IMR-90 (cell line): ENCODE measurements at regions not wholly inside any gene's neighbourhood (a gene's known extent, or its start where the extent isn't known, plus 50 kb on each side); places are given as distances from the start of the nearest gene placed in this dataset.
A peak's percentile ranks its signal among the peaks of the same experiment; 100 is the strongest.

Source experiments
- ATAC-seq: fragments of 200-7000 bp; cut with Tn5 transposase; 2 replicates; pipeline ENCODE4 v1.9.1; 2020; ENCODE audit warnings: low read depth, mild to moderate bottlenecking, moderate library complexity
- BruUV-seq: library from RNA; stranded (reverse); fragments of 400-500 nt; replicated peaks from 2 replicates; lab custom pipeline; 2021; lab: Mats Ljungman, UMichigan
- CTCF ChIA-PET: fragments of 300-600 bp; formaldehyde crosslinking; extraction: SDS; loops from one replicate; lab custom pipeline; 2021; ENCODE audit warnings: antibody characterized with exemption; lab: Yijun Ruan, JAX
- POLR2A ChIA-PET: fragments of 300-600 bp; sonication (Branson Sonifier 250); formaldehyde crosslinking; loops from one replicate; lab custom pipeline; 2022; ENCODE audit warnings: antibody characterized with exemption; ENCODE audit not compliant: unreplicated experiment; lab: Charles Lee
- DNase-seq: peaks from one replicate; pipeline ENCODE4 v3.0.0; 2013
- H2AFZ ChIP-seq: replicated peaks from 2 replicates; pipeline ENCODE3; 2013; ENCODE audit warnings: low read length, mild to moderate bottlenecking; ENCODE audit not compliant: poor library complexity
- H2AK5ac ChIP-seq: 2 replicates; pipeline ENCODE4 v1.6.1; 2013; ENCODE audit warnings: low read depth, low read length, inconsistent platforms
- H2AK9ac ChIP-seq: replicated peaks from 2 replicates; pipeline ENCODE3; 2013; ENCODE audit warnings: mild to moderate bottlenecking, low read depth, low read length, moderate library complexity; ENCODE audit not compliant: poor library complexity
- H2BK120ac ChIP-seq: 2 replicates; pipeline ENCODE4 v1.6.1; 2013; ENCODE audit warnings: low read depth, low read length, inconsistent platforms
- H2BK15ac ChIP-seq: 3 replicates; pipeline ENCODE4 v1.6.1; 2013; ENCODE audit warnings: low read depth, low read length, inconsistent platforms
- H2BK20ac ChIP-seq: 2 replicates; pipeline ENCODE4 v1.6.1; 2013; ENCODE audit warnings: low read depth, mild to moderate bottlenecking, inconsistent platforms, low read length, moderate library complexity
- H2BK5ac ChIP-seq: 2 replicates; pipeline ENCODE4 v1.6.1; 2013; ENCODE audit warnings: mild to moderate bottlenecking, low read depth, low read length, inconsistent platforms; ENCODE audit not compliant: poor library complexity, severe bottlenecking
- H3K14ac ChIP-seq: replicated peaks from 2 replicates; pipeline ENCODE4 v1.6.1; 2013; ENCODE audit warnings: low read depth, low read length, inconsistent platforms
- H3K18ac ChIP-seq: 2 replicates; pipeline ENCODE4 v1.6.1; 2013; ENCODE audit warnings: low read depth, low read length, control low read depth
- H3K23ac ChIP-seq: 2 replicates; pipeline ENCODE4 v1.6.1; 2013; ENCODE audit warnings: low read depth, low read length, inconsistent platforms
- H3K27ac ChIP-seq: 2 replicates; pipeline ENCODE4 v1.5.1; 2013; ENCODE audit warnings: mild to moderate bottlenecking, control low read depth, low read length; ENCODE audit not compliant: insufficient read depth
- H3K27me3 ChIP-seq: 2 replicates; pipeline ENCODE4 v1.6.1; 2013; ENCODE audit warnings: low read length; ENCODE audit not compliant: control insufficient read depth, insufficient read depth
- H3K36me3 ChIP-seq: 2 replicates; pipeline ENCODE4 v1.6.1; 2013; ENCODE audit warnings: low read length, mixed read lengths; ENCODE audit not compliant: control insufficient read depth, insufficient read depth
- H3K4ac ChIP-seq: 2 replicates; pipeline ENCODE4 v1.6.1; 2013; ENCODE audit warnings: low read depth, low read length, inconsistent platforms
- H3K4me1 ChIP-seq: 2 replicates; pipeline ENCODE4 v1.6.1; 2013; ENCODE audit warnings: low read length, mixed read lengths; ENCODE audit not compliant: control insufficient read depth, insufficient read depth
- H3K4me2 ChIP-seq: 2 replicates; pipeline ENCODE4 v1.6.1; 2013; ENCODE audit warnings: low read depth, mild to moderate bottlenecking, control low read depth, low read length, moderate library complexity
- H3K4me3 ChIP-seq: 2 replicates; pipeline ENCODE4 v1.5.1; 2013; ENCODE audit warnings: low read depth, mild to moderate bottlenecking, control low read depth, low read length, moderate library complexity; ENCODE audit not compliant: insufficient read depth
- H3K56ac ChIP-seq: 2 replicates; pipeline ENCODE4 v1.6.1; 2013; ENCODE audit warnings: low read length, inconsistent platforms; ENCODE audit not compliant: insufficient read depth; ENCODE audit errors: extremely low read depth
- H3K79me1 ChIP-seq, 2 experiments: 2 replicates each; pipeline ENCODE4 v1.6.1; 2013; ENCODE audit warnings: low read length in 2 of 2, inconsistent platforms in 1 of 2, low read depth in 1 of 2
- H3K9ac ChIP-seq: 2 replicates; pipeline ENCODE4 v1.6.1; 2013; ENCODE audit warnings: low read depth, low read length, control low read depth
- H3K9me1 ChIP-seq: 2 replicates; pipeline ENCODE4 v1.6.1; 2013; ENCODE audit warnings: low read length, inconsistent platforms; ENCODE audit not compliant: insufficient read depth
- H3K9me3 ChIP-seq: 2 replicates; pipeline ENCODE4 v1.6.1; 2013; ENCODE audit warnings: low read length; ENCODE audit not compliant: control insufficient read depth, insufficient read depth
- H4K20me1 ChIP-seq: 2 replicates; pipeline ENCODE4 v1.6.1; 2013; ENCODE audit warnings: low read length, inconsistent platforms; ENCODE audit not compliant: insufficient read depth
- H4K5ac ChIP-seq: 2 replicates; pipeline ENCODE4 v1.6.1; 2013; ENCODE audit warnings: mild to moderate bottlenecking, low read depth, low read length, control low read depth
- H4K8ac ChIP-seq, 2 experiments: 2 replicates each; pipeline ENCODE4 v1.6.1; 2013; ENCODE audit warnings: low read depth in 2 of 2, low read length in 2 of 2, control low read depth in 1 of 2, inconsistent platforms in 1 of 2
- H4K91ac ChIP-seq: 2 replicates; pipeline ENCODE4 v1.6.1; 2013; ENCODE audit warnings: low read depth, low read length, inconsistent platforms; ENCODE audit not compliant: insufficient read depth
- MAFK ChIP-seq: IDR thresholded peaks from 2 replicates; pipeline ENCODE4 v1.6.1; 2012; ENCODE audit warnings: low read depth, low read length, improper control_type of control experiment
- RCOR1 ChIP-seq: IDR thresholded peaks from 2 replicates; pipeline ENCODE4 v1.6.1; 2012; ENCODE audit warnings: mild to moderate bottlenecking, low read length, improper control_type of control experiment; ENCODE audit not compliant: insufficient replicate concordance
- dilution Hi-C: fragments of 300-500 bp; cut with HindIII; formaldehyde crosslinking; loops from one replicate; pipeline ENCODE4 v1.14.3; 2018; ENCODE audit warnings: low sequenced_read_pairs; ENCODE audit not compliant: unreplicated experiment
- in situ Hi-C: fragments of 300-500 bp; cut with MboI; formaldehyde crosslinking; loops from 3 replicates; pipeline ENCODE4 v1.14.3; 2019; ENCODE audit warnings: low sequenced_read_pairs, inconsistent platforms, mixed read lengths
- intact Hi-C: fragments of 100-400 bp; cut with micrococcal nuclease; formaldehyde crosslinking; loops from 2 replicates; pipeline ENCODE4 v1.10.0; 2022

GRCh38 chr18:64488698-64489097, 339.8 kb upstream of the LINC00305 start:
- Histone ChIP-seq H3K4me3 (no peak overlapping the region), H4K8ac (no peak overlapping the region), H2BK20ac (no peak overlapping the region), H4K20me1 (no peaks in the 10 kb centered on the region), H3K9ac (no peak overlapping the region), H2BK120ac (no peak overlapping the region), H3K18ac (no peak overlapping the region), H3K56ac (no peak overlapping the region), H3K36me3 (no peaks in the 10 kb centered on the region), H3K4me1 (no peaks in the 10 kb centered on the region), H3K79me1 (no peaks in the 10 kb centered on the region), H3K4ac (no peak overlapping the region), H3K27me3 (no peaks in the 10 kb centered on the region), H2BK5ac (no peak overlapping the region), H4K91ac (no peak overlapping the region), H2AK9ac (no peak overlapping the region), H3K9me3 (no peaks in the 10 kb centered on the region; the same call in 1 of the 2 replicates), H3K4me2 (no peak overlapping the region), H3K23ac (no peak overlapping the region), H3K9me1 (no peaks in the 10 kb centered on the region), H2AFZ (no peak overlapping the region), H4K5ac (no peak overlapping the region), H3K14ac (no peak overlapping the region), H3K27ac (no peak overlapping the region), H2BK15ac (no peak overlapping the region), H2AK5ac (no peak overlapping the region)
- DNase-seq (no peak), ATAC-seq (no peak)
- in situ Hi-C loops = no loop called here
- no TSS peak for BruUV-seq
- CTCF ChIA-PET = no interaction called here
- POLR2A ChIA-PET = no interaction called here
- intact Hi-C loops = no loop called here
- TF ChIP-seq RCOR1 (no peak), MAFK (peak; percentile 89)
- dilution Hi-C loops = no loop called here
